Tibial nerve (tissue), 3 donors: ENCODE measurements at regions not wholly inside any gene's neighbourhood (a gene's known extent, or its start where the extent isn't known, plus 50 kb on each side); places are given as distances from the start of the nearest gene placed in this dataset.

Experiments used
- CTCF ChIP-seq, 5 experiments: fragments of 200-600 bp in 3 of 5; fragments of 450-650 bp in 2 of 5; sonication (generic) in 3 of 5; IDR thresholded peaks; one replicate each; pipeline ENCODE4 v1.5.1; 2016 to 2019; ENCODE audit warnings: antibody characterized with exemption in 5 of 5, mild to moderate bottlenecking in 3 of 5, moderate library complexity in 2 of 5
- POLR2A ChIP-seq, 2 donors: fragments of 450-650 bp; IDR thresholded peaks; one replicate each; pipeline ENCODE4 v1.6.1; 2017; ENCODE audit warnings: antibody characterized with exemption in 2 of 2, mild to moderate bottlenecking in 2 of 2, moderate library complexity in 2 of 2

GRCh38 chr4:126113058-126113457 is 798.3 kb downstream of the FAT4 start:
- TF ChIP-seq CTCF (IDR thresholded peaks at IDR 0.05) (no peak), POLR2A (IDR thresholded peaks at IDR 0.05) (no peak)
